ENCODE measurements at regions not wholly inside any gene's neighbourhood (a gene's known extent, or its start where the extent isn't known, plus 50 kb on each side); places are given as distances from the start of the nearest gene placed in this dataset.

GRCh38 chr2:151156431-151156830 is 105.2 kb downstream of the RBM43 start:
- no peak for DNase-seq

DNA sequence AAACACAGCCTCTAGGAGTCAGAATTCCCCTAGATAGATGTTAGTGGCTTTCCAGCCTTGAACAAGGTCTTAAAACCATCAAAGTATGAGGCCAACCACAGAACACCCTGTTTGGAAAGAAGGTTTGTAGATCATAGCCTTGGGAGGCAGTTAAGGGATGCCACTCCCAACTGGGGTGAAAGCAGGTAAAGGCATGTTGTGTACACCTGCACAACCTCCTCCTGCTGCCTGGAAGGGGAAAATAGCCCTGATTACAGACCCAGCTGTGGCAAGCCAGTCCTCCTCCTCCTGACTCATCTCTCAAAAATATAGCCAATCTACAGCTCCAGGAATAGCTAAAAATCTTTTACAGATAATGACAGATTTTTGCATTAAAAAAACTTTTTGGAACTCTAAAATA is 108.1 kb downstream of the RBM43 start:
- DNase-seq: no peak

GRCh38 chr2:151150331-151151320 is 111.0 kb downstream of the RBM43 start:
- DNase-seq: no peak

DNA sequence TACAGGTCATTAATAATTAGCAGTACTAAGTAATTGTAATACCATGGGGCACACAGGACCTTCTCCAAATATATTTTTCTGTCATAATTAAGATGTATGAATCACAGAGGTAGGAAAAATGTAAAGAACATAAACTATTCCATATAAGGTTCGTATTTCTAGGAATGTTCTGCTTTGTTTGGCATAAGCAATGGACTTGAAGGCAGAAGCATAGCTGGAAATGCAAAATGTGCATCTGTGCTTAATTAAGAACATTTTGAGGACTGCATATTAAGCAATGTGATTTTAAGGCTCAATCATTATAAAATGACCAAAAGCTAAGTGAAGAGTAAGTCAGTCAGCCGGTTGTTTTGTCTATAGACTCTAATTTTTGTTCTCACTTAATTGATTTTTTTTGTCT is 123.2 kb downstream of the RBM43 start:
- DNase-seq: no peak

GRCh38 chr2:151137526-151137925 is 124.1 kb downstream of the RBM43 start:
- DNase-seq: no peak

DNA sequence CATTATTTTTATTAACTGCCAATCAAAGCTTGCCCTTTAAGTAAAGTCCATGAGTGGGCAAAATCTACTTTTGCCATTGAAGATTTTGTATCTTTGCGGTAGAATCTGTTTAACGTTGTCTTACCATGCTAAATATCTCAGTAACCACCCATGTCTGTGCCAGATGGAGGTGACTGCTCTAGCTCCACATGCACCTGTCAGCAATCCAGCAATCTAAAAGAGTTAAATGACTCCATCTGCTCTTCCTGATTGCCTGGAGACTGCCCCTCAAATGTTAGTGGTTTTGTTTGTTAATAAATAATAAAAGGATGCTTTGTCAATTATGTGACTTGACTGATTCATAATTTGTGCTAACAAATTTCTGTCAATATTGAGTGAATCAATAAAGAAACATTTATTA is 141.7 kb downstream of the RBM43 start:
- DNase-seq: no peak

GRCh38 chr2:151119374-151119773 is 142.3 kb downstream of the RBM43 start:
- DNase-seq: no peak

GRCh38 chr2:151118269-151118668 is 143.4 kb downstream of the RBM43 start:
- DNase-seq: no peak

GRCh38 chr2:151114874-151115273 is 146.8 kb downstream of the RBM43 start:
- no peak for DNase-seq

DNA sequence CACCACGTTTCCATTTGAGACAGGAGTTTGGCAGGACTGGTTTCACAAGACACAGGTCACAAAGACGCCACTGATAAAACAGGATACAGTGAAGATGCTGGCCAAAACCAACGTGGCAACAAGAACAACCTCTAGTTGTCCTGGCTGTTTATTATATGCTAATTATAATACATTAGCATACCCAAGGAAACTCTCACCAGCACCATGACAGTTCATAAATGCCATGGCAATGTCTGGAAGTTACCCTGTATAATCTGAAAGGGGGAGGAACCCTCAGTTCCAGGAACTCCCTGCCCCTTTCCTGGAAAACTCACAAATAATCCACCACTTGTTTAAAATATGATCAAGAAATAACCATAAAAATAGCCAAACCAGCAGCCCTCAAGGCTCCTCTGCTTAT is 148.3 kb downstream of the RBM43 start:
- DNase-seq: no peak

DNA sequence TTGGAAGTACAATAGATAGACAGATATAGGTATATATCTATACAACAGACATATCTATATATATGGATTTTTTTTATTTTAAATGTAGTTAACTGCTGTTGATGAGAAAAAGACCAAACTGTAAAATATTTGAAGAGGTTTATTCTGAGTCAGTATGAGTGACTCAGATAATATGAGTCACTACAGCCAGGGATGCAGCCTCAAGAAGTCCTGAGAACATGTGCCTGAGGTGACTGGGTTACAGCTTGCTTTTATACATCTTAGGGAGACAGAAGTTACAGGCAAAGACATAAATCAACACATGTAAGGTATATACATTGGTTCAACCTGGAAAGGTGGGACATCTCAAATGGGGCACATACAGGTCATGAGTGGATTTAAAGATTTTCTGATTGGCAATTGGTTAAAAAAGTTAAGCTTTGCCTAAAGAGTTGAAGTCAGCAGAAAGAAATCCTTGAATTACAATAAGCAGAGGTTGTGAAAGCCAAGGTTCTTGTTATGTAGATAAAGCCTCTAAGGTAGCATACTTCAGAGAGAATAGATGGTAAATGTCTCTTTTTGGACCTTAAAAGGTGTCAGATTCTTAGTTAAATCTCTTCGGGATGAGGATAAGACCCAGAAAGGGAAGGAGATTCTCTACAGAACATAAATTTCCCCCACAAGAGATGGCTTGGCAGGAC is 149.9 kb downstream of the RBM43 start:
- DNase-seq: no peak

DNA sequence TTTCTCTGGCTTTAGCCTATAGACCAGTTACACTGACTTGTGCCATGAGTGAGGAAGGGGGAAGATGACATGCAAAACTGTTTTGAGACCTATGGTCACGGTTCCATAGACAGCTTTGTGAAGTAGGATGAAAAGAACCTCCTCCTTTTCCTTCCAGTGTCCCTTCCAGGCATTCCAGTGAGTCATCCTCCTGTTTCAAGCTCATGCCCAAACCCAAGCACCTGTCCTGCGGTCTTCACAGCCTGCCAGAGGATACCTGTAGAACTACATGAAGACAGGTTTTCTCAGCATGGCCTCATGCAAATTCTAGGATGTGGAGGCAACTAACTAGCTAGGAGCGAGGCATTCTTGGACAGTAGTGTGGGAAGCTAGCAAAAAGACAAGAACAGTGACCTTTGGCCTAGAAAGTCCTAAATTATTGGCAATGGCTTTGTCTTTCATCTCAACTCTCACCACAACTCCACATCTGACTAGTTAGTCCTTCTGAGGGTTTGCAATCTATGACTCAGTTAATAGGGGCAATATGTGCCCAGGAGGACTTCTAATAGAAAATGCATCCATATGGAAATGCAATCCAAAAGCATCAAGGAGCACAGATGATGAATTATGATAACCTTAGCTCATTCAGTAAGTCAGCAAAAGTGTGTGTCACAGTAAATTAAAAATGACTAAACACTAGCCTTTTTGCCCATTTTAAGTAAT is 154.7 kb downstream of the RBM43 start:
- DNase-seq: no peak

DNA sequence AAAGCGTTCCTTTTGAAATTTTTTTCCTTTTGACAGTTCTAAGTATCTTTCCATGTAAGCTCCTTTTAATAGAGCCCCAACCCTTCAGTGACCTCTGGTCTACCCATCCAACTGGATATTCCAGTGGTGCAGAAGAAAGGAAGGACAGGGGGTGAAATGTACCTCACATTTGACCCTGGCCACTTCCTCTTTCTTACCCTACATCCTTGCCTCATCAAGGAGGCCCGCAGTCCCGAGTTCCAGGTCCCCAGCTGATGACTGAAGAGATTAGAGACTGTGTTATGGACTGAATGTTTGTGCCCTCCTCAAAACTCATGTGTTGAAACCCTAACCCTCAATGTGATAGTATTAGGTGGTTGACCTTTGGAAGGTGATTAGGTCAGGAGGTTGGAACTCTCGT is 158.1 kb downstream of the RBM43 start:
- no peak for DNase-seq

GRCh38 chr2:151102226-151102625 is 159.4 kb downstream of the RBM43 start:
- no peak for DNase-seq

GRCh38 chr2:151098841-151099240 is 162.8 kb downstream of the RBM43 start:
- no peak for DNase-seq

DNA sequence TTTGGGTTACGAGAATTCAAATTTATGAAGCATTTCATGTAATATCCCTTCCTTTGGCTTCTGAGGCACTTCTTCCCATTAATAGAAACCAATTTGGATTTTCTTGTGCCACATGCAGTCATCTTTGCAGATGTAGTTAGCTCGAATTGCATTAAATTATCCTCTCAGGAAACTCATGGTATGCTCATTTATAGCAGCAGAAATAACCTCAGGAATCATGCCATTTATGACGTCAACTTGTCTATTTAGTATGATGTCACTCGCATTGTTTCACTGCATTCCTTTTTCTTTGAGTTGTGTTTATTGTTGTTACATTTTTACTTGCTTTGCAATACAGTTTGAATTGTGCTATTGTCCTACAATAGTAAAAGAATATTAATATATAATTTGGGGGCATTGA is 163.8 kb downstream of the RBM43 start:
- no peak for DNase-seq

DNA sequence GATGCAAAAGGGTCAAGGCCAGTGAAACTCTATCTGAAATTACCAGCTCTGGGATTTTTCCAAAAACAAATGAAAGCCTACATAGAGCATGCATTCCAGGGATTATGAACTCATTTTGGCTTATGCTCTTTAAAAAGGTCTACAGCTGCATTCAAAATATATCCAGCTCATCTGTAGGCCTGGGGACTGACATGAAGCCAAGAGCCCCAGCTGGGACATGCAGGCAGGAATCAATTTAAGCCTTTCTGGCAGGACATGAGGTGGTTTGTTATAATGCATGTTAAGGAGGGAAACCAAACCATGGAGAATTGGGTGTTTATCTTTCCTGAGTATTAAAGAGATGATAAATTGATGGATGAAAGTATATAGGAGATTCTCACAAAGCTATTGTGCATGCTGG is 164.5 kb downstream of the RBM43 start:
- no peak for DNase-seq

- DNase-seq: no peak
Observed at GRCh38 chr2:151096235-151096634, 165.4 kb downstream of the RBM43 start.

- no peak for DNase-seq
Observed at GRCh38 chr2:151095463-151095862, 166.2 kb downstream of the RBM43 start.

DNA sequence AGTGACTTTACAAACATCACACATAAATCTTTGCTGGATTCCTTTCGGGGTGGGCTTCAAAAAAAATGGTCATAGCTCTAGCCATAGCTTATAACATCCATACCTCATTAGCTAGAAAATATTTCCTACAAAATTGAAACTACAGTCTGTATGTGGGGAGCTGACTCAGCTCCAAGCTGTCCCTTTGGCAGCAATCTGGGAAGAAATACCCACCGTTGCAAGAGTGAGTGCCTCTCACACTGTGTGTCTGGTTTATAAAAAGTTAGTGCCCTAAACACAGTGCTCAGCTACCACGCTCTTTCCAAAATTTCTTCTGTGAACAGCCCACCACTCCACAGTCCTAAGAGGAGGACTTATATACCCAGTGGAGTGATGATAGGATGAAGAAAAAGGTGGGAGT is 170.1 kb downstream of the RBM43 start:
- no peak for DNase-seq

- DNase-seq: no peak
Observed at GRCh38 chr2:151087377-151087776, 174.3 kb downstream of the RBM43 start.

- DNase-seq: no peak
Observed at GRCh38 chr2:151085181-151085611, 176.5 kb downstream of the RBM43 start.
